ENCODE measurements at regions not wholly inside any gene's neighbourhood (a gene's known extent, or its start where the extent isn't known, plus 50 kb on each side); places are given as distances from the start of the nearest gene placed in this dataset.

GRCh38 chr5:2297991-2298390 is 415.3 kb upstream of the IRX4 start:
- DNase-seq (ENCODE audit: low spot score) = no peak

- no peak for DNase-seq (ENCODE audit: low spot score)
These were observed 412.8 kb upstream of the IRX4 start for GRCh38 chr5:2295476-2295875.

DNA sequence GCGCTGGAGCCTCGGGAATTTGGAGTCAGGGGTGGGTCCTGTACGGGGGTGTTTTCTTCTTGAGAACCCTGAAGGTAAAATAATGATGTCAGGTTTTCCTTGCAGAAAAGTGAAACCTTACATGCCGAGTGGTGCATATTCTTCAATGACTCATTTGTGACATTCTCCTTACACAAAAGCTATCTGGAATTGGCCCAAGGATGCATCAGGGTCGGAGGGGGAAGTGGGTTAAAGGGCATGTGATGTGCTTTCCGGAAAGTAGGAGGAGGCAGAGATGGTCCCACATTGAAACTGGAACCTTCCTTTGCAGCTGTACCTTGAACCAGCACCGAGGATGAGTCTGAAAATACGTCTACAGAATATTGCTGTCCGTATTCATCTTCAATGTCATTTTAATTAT is 411.2 kb upstream of the IRX4 start:
- no peak for DNase-seq (ENCODE audit: low spot score)

DNA sequence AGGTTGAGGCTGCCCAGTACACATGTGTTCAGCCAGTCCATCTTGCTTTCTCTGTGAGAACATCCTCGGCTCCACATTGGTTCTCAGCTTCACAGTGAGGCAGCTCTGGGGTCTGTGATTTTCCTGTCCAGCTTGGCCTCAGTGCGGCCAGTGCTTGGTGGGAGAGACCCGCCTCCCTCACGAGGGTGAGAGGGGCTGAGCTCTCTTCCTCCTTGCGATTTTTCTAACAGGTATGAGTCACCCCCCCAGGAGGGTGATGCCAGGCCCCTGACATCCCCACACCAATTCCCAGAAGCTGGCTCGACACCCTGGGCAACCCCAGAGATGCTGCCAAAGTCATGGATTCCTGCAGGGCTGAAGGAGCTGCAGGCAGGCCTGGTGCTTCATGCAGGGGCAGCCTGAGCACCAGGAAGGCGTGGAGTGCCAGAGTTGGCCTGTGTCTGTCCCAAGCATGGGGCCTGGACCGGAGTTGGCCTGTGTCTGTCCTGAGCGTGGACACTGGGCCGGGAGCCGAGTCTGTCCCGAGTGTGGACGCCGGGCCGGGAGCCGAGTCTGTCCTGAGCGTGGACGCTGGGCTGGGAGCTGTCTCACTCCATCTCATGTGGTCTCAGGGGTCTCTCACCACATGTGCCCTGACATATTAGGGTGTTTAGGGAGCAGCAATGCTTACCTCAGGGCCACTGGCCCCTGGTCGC is 408.6 kb upstream of the IRX4 start:
- no peak for DNase-seq (ENCODE audit: low spot score)

GRCh38 chr5:2289380-2289779 is 406.7 kb upstream of the IRX4 start:
- no peak for DNase-seq (ENCODE audit: low spot score)

DNA sequence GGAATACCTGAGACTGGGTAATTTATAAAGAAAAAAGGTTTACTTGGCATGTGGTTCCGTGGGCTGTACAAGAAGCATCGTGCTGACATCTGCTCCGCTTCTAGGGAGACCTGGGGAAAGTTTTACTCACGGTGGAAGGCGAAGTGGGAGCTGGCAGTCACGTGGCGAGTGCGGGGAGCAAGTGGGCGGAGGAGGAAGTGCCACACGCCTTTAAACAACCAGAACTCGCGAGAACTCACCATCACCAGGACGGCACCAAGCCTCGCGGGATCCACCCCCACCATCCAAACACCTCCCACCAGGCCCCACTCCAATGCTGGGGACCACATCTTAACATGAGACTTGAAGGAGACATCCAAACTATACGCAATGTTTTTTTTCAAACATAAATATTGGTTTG is 406.2 kb upstream of the IRX4 start:
- no peak for DNase-seq (ENCODE audit: low spot score)

GRCh38 chr5:2288466-2288865 is 405.7 kb upstream of the IRX4 start:
- no peak for DNase-seq (ENCODE audit: low spot score)

DNA sequence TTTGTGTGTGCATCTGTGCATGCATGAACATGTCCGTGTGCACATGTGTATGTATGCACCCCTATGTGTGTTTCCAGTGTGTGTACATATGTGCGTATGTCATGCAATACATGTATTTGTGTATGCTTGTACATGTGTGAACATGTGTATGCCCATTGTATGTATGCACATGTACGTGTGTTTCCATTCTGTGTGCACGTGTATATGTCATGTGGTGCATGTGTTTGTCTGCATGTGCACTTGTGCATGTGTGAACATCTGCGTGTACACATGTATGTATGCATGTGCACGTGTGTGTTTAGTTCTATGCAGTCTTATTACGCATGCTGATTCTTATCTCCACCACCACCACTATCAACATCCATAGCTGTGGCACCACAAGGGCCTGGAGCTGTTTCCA is 403.5 kb upstream of the IRX4 start:
- DNase-seq (ENCODE audit: low spot score) = no peak

DNA sequence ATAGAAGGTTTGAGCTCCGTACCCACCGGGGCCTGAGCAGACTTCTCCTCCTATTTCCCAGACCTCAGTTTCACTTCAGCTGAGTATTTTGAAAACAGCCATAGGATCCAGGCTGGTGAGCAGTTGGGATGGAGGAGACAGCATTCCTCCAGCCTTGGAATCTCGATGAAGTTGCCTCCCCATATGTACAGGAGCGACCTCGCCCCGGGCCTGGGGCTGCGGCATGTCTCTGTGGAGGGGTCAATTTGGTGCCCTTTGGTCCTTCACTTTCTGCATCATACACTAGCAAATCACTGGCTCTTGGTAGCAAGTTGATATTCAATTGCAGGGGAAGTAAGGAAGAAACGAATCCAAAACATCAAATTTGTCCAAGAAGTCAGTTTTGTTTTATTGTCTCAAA is 402.0 kb upstream of the IRX4 start:
- no peak for DNase-seq (ENCODE audit: low spot score)

DNA sequence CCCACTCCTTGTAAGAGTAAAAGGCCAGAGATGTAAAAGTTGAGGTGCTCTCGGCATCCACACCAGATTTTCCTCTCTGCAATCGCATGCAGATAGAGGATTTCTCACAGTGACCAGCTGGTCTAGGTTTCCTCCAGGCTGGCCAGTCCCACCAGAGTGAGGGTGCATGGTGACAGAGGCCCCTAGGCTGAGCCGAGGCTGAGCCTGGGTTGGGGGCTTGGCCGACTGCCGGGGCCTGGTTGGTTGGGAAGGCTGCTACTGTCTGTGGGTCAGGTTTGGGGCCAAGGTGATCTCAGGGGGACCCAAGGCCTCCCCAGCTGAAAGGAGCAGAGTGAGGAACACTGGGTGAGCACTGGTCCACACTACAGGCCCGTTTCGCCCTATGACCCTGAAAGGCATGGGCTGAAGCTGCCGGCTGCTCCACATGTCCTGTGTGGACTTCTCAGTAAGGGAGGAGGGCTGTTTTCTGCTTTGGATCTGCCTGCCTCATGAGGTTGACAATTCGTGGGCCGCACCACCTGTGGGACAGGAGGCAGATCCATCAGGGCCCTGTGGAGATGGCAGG is 400.8 kb upstream of the IRX4 start:
- DNase-seq (ENCODE audit: low spot score) = no peak

DNA sequence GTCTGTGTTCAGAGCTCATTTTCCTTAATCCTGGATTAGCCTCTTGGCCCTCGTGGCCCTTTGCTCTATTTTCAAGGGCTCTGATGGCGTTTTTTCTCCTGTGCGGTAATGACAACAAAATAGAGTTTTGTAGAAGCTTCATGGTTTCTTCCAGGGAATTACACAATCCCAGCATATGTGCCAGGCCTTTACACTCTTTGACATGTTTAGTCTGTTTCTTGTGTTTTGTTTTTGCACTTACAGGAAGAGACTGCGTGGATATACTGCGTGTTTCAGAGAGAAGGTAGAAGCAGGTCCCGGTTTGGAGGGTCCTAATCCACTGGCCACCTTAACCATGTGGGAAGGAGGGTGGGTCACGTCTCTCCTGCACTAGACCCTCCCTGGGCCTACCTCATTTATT is 400.2 kb upstream of the IRX4 start:
- no peak for DNase-seq (ENCODE audit: low spot score)

- DNase-seq (ENCODE audit: low spot score) = no peak
These were observed 399.4 kb upstream of the IRX4 start for GRCh38 chr5:2282034-2282690.

- DNase-seq (ENCODE audit: low spot score) = no peak
These were observed 398.7 kb upstream of the IRX4 start for GRCh38 chr5:2281446-2281845.

GRCh38 chr5:2280318-2280717 is 397.6 kb upstream of the IRX4 start:
- no peak for DNase-seq (ENCODE audit: low spot score)

DNA sequence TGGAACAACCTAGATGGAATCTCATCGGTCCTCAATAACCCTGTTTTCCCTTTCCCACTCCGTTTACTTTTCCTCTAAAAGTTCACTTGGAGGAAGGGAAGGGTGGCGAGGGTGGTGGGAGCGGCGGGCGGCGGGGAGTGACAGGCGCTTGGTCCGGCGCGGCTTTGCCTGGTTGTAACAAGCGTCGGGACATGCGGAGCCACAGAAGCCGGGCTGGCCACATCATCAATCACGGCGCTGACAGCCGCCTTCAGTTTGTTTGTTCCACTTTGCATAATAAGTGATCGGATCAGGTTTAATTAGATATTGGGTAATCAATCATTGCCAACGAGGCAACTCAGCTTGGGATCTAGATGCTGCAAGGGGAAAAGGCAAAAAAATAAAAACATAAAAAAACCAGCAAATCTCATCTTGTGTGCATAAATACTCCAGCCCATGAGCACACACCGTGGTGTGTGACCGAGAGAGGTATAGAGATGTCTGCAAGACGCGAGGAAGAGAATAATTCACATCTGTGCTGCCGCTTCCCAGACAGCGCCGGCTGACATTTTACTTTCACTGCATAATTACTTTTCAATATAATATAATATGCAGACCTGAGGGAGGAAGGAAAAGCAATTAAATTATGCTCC is 396.2 kb upstream of the IRX4 start:
- no peak for DNase-seq (ENCODE audit: low spot score)

- DNase-seq (ENCODE audit: low spot score) = no peak
These were observed 395.2 kb upstream of the IRX4 start for GRCh38 chr5:2277886-2278285.

DNA sequence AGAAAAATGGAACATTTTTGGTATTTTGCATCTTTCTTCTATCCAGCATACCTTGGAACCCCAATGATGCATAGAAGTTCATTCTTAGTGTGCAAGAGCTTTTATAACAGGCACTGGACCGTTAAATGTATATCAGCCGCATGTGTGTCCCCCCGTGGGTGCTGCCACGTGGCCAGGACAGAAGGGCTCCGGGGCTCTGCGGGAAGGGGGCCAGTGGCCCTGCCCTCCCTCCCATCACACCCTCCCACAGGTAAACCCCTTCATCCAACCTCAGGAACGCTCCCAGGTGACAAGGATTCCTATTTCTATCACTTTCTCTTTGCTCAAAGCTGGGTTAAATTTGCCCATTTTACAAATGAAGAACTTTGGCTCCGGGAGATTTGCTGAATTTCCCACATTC is 393.4 kb upstream of the IRX4 start:
- no peak for DNase-seq (ENCODE audit: low spot score)

GRCh38 chr5:2272755-2273154 is 390.0 kb upstream of the IRX4 start:
- no peak for DNase-seq (ENCODE audit: low spot score)

GRCh38 chr5:2272039-2272438 is 389.3 kb upstream of the IRX4 start:
- DNase-seq (ENCODE audit: low spot score) = no peak

GRCh38 chr5:2271316-2271715 is 388.6 kb upstream of the IRX4 start:
- DNase-seq (ENCODE audit: low spot score) = no peak

- DNase-seq (ENCODE audit: low spot score) = no peak
These were observed 387.7 kb upstream of the IRX4 start for GRCh38 chr5:2270467-2270866.

- no peak for DNase-seq (ENCODE audit: low spot score)
These were observed 386.9 kb upstream of the IRX4 start for GRCh38 chr5:2269656-2270055.

GRCh38 chr5:2267991-2268390 is 385.3 kb upstream of the IRX4 start:
- no peak for DNase-seq (ENCODE audit: low spot score)
